ENCODE measurements at regions not wholly inside any gene's neighbourhood (a gene's known extent, or its start where the extent isn't known, plus 50 kb on each side); places are given as distances from the start of the nearest gene placed in this dataset.

GRCh38 chr6:90368001-90368400 lies 71.4 kb upstream of the BACH2 start:
- no peak overlapping the region for H3K4me3 ChIP-seq (replicated peaks in 1 of 3; ENCODE audit: low read depth in 2 of 3, low read length in 3 of 3)
- no peak overlapping the region for H3K9ac ChIP-seq (ENCODE audit: insufficient read depth, low read length, poor library complexity, severe bottlenecking)
- H3K27me3 ChIP-seq (ENCODE audit: control insufficient read depth in 2 of 2, insufficient read depth in 2 of 2, low read length in 2 of 2): no peaks in the 10 kb centered on the region
- H3K9me3 ChIP-seq (replicated peaks in 1 of 2; ENCODE audit: control insufficient read depth in 1 of 2, insufficient read depth in 1 of 2, low read length in 2 of 2): no peaks in the 10 kb centered on the region
- TF ChIP-seq CTCF (IDR thresholded peaks at IDR 0.05): no peak
- no peaks in the 10 kb centered on the region for H3K79me2 ChIP-seq (ENCODE audit: insufficient read depth, low read length)
- H3K4me2 ChIP-seq (replicated peaks; ENCODE audit: extremely low read depth, low read length, poor library complexity, severe bottlenecking): no peak overlapping the region
- H3K9me3 Mint-ChIP-seq: peaks cover 0 to 4% (median 0%) of the 10 kb centered on the region in 7 donors
- H3K4me1 ChIP-seq (ENCODE audit: control insufficient read depth in 1 of 2, insufficient read depth in 2 of 2, low read length in 2 of 2): no peaks in the 10 kb centered on the region
- no peak overlapping the region for H2AFZ ChIP-seq (ENCODE audit: insufficient read depth, low read depth, low read length, poor library complexity, severe bottlenecking)
- no CpG with 5 or more reads among the region's 3 CpGs for WGBS (ENCODE audit: insufficient coverage)
- DNase-seq: no peak
- H3K27me3 Mint-ChIP-seq (ENCODE audit: low read depth in 3 of 3): peaks cover 0 to 3% (median 2%) of the 10 kb centered on the region in 3 donors
- no peaks in the 10 kb centered on the region for H3K4me1 Mint-ChIP-seq
- H3K36me3 ChIP-seq (replicated peaks in 1 of 2; ENCODE audit: control insufficient read depth in 1 of 2, insufficient read depth in 2 of 2, low read length in 2 of 2): no peaks in the 10 kb centered on the region
- no peak overlapping the region for H3K27ac ChIP-seq (ENCODE audit: low read depth in 1 of 2, low read length in 2 of 2)
- H3K4me3 Mint-ChIP-seq: no peak overlapping the region
- intact Hi-C loops (cut with micrococcal nuclease): no loop called here
- no peak overlapping the region for H3K27ac Mint-ChIP-seq
- H3K36me3 Mint-ChIP-seq: no peaks in the 10 kb centered on the region
- H4K20me1 ChIP-seq (ENCODE audit: insufficient read depth, low read length): no peaks in the 10 kb centered on the region

- Histone ChIP-seq H3K9me3 (replicated peaks in 1 of 2; ENCODE audit: control insufficient read depth in 1 of 2, insufficient read depth in 1 of 2, low read length in 2 of 2) (no peaks in the 10 kb centered on the region), H3K27me3 (ENCODE audit: control insufficient read depth in 2 of 2, insufficient read depth in 2 of 2, low read length in 2 of 2) (no peaks in the 10 kb centered on the region), H3K4me2 (replicated peaks; ENCODE audit: extremely low read depth, low read length, poor library complexity, severe bottlenecking) (no peak overlapping the region), H3K4me3 (replicated peaks in 1 of 3; ENCODE audit: low read depth in 2 of 3, low read length in 3 of 3) (no peak overlapping the region), H3K9ac (ENCODE audit: insufficient read depth, low read length, poor library complexity, severe bottlenecking) (no peak overlapping the region), H3K36me3 (replicated peaks in 1 of 2; ENCODE audit: control insufficient read depth in 1 of 2, insufficient read depth in 2 of 2, low read length in 2 of 2) (no peaks in the 10 kb centered on the region), H3K27ac (ENCODE audit: low read depth in 1 of 2, low read length in 2 of 2) (no peak overlapping the region), H3K79me2 (ENCODE audit: insufficient read depth, low read length) (no peaks in the 10 kb centered on the region), H4K20me1 (ENCODE audit: insufficient read depth, low read length) (no peaks in the 10 kb centered on the region), H3K4me1 (ENCODE audit: control insufficient read depth in 1 of 2, insufficient read depth in 2 of 2, low read length in 2 of 2) (no peaks in the 10 kb centered on the region), H2AFZ (ENCODE audit: insufficient read depth, low read depth, low read length, poor library complexity, severe bottlenecking) (no peak overlapping the region)
- intact Hi-C loops (cut with micrococcal nuclease): no loop called here
- Mint-ChIP-seq H3K36me3 (no peaks in the 10 kb centered on the region), H3K27ac (no peak overlapping the region), H3K27me3 (ENCODE audit: low read depth in 3 of 3) (peaks cover 0 to 5% (median 0%) of the 10 kb centered on the region in 3 donors), H3K4me3 (no peak overlapping the region), H3K9me3 (peaks cover 0 to 4% (median 0%) of the 10 kb centered on the region in 7 donors), H3K4me1 (no peaks in the 10 kb centered on the region)
- WGBS (ENCODE audit: insufficient coverage): 94% methylated on average over 2 of the region's 7 CpGs
- TF ChIP-seq CTCF (IDR thresholded peaks at IDR 0.05): no peak
- no peak for DNase-seq
These were observed 69.0 kb upstream of the BACH2 start for GRCh38 chr6:90365565-90366219.

All from CD14-positive monocyte (primary cell).